Skeletal muscle cell (primary cell): ENCODE measurements at regions not wholly inside any gene's neighbourhood (a gene's known extent, or its start where the extent isn't known, plus 50 kb on each side); places are given as distances from the start of the nearest gene placed in this dataset.

Experiments
- DNase-seq: peaks from one replicate; pipeline ENCODE4 v3.0.0-alpha.2; 2010; ENCODE audit warnings: low read depth
- H3K4me3 ChIP-seq: 2 replicates; pipeline ENCODE4 v1.5.1; 2011; ENCODE audit warnings: low read depth, mild to moderate bottlenecking, control low read depth, low read length, moderate library complexity

- DNase-seq, result no peak
- no peak overlapping the region for H3K4me3 ChIP-seq
These were observed 919.9 kb downstream of the TUSC7 start for GRCh38 chr3:117629505-117629904.

DNA sequence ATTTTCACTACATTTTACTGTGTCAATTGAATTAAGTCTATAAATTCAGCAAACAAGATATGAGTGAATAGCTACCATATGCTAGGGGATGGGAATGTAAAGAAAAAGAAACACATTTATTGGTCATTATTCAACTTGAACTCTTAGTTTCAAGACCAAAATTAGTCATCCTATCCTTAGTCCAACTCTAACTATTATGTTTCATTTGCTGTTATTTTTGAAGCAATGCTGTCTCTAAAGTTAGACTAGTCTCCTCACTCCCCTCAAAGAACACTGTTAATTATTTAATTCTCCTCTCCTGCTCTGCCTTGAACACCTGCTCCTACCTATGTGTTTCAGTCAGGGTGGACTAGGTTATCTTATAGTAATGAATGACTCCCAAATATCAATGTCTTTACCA lies 920.9 kb downstream of the TUSC7 start:
- DNase-seq, result no peak
- no peak overlapping the region for H3K4me3 ChIP-seq

DNA sequence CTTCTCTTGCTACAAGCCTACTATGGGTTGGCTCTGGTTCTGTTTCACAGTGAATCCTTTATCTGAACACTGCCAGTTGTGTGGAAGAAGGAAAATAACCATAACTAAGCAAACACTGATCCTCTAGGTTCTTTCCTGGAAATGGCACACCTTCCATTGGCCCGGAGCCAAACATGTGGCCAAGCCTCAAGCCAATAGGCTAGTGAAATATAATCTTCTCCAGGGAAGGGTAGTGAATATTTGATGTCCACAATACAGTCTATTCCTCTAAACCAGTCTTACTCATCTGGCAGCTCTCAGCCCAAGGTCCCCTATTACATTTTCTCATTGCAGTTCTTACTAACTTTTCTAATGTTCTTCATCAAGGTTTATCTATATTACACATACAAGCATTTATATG lies 921.3 kb downstream of the TUSC7 start:
- no peak overlapping the region for H3K4me3 ChIP-seq
- DNase-seq, result no peak

DNA sequence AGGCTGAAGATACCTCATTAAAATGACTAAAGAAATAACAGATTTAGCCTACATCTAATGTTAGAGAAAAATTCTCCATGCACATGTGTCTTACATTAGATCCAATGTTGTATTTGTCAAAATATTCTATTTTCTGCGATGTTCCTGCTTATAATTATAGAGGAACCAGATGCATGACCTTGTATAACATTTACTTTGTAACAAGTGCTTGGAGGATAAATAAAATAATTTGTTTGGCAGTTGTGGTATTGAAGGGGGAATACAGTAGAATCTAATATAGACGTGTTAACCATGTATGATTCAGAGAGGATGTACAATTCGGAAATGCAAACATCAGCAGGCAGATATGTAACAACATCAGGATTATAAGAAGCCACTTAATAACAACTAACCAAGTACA lies 922.2 kb downstream of the TUSC7 start:
- no peak overlapping the region for H3K4me3 ChIP-seq
- no peak for DNase-seq

- no peak for DNase-seq
- H3K4me3 ChIP-seq, result no peak overlapping the region
These were observed 922.6 kb downstream of the TUSC7 start for GRCh38 chr3:117632191-117632590.

DNA sequence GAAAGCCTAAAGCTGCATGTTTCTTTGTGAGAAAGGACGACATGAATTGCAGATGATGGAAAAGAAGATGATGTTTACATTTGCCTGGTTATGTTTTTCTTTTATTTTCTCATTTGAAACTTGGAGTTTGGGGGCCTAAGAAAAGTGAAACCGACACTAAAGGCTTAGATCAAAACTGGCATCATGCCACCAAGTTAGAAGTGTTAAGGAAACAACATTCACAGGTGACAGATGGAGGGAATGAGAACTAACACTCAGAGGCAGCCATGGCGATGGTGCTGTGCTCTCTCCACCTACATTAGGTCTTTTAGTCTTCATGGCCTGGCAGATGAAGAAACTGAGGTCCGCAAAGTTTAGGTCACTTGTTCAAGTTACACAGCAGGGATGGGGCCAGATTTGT lies 923.6 kb downstream of the TUSC7 start:
- no peak overlapping the region for H3K4me3 ChIP-seq
- DNase-seq, result no peak

DNA sequence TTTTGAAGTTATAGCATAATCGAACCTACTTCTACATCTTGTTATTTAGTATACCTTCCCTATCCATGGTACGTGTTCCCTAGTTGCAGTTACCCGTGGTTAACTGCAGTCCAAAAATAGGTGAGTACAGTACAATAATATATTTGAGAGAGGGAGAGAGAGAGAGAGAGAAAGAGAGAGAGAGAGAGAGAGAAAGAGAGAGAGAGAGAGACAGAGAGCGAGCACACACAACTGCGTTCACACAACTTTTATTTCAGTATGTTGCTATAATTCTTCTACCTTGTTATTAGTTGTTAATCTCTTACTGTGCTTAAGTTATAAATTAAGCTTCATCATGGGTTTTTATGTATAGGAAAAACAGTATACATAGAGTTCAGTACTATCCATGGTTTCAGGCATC lies 928.1 kb downstream of the TUSC7 start:
- H3K4me3 ChIP-seq, result no peak overlapping the region
- DNase-seq, result no peak

DNA sequence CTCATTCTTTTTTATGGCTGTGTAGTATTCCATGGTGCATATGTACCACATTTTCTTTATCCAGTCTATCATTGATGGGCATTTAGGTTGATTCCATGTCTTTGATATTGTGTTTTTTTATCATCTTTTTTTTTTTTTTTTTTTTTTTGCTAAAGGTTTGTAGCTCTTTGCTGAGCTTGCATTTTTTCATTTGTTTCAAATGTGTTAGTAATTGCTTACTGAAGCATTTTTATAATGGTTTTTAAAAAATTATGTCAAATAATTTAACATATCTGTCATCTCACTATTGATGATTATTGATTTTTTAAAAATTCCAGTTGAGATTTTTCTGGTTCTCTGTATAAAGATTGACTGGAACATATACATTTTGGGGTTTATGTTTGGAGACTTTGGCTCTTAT lies 934.6 kb downstream of the TUSC7 start:
- H3K4me3 ChIP-seq, result no peak overlapping the region
- DNase-seq, result no peak

- DNase-seq, result no peak
These were observed 936.1 kb downstream of the TUSC7 start for GRCh38 chr3:117645561-117646242.

DNA sequence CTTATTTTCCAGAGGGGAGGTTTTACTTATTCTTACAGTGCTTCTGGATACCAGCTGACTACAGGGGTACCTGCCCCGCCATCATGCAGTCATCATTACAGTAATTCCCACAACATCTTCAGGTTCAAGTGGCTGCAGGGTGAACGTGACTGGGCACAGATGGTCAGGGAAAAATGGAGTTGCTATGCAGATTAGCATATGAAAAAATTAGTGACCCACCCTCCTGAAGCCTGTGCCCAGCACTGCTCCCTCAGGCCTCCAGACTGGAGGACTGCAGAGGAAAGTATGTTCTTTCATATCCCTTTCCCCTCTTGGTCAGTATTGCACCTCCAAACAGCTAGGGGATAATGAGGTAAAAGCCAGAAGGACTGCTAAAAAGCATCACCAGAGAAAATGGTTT lies 937.9 kb downstream of the TUSC7 start:
- H3K4me3 ChIP-seq, result no peak overlapping the region
- no peak for DNase-seq

More at GRCh38 chr3:117645561-117646242, 936.1 kb downstream of the TUSC7 start:
- H3K4me3 ChIP-seq, result no peak overlapping the region

DNA sequence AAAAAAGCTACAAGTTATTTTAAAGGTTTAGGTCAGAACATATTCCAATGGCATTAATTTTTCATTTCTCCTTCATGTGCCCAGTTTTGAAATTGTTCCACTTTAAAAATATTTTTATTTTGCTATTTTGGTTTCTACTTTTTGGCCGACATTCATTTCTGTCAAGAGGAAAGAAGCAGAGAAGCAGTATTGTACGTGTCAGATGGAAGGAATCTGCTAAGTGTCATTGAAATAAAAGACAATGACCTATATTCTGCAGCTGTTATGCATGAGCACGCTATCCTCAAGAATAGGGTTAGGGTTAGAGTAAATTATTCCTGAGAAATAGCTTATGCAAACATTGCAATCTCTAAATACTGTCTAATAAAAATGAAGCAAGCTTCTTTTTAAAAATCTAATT lies 941.7 kb downstream of the TUSC7 start:
- H3K4me3 ChIP-seq, result no peak overlapping the region
- DNase-seq, result no peak

DNA sequence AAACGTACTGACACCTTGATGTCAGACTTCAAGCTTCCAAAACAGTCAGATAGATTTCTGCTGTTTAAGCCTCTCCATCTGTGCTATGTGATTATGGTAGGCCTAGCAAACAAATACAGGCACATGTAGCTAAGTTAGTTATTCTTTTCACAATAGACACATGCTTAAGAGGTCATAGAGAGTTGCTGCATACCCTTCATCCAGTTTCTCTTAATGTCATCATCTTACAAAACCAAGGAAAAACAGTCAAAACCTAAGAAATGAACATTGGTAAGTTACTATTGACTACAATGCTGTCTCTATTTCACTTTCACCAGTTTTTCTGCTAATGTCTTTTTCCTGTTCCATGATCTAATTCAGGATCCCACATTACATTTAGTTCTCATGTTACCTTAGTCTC lies 946.8 kb downstream of the TUSC7 start:
- no peak for DNase-seq
- H3K4me3 ChIP-seq, result no peak overlapping the region

DNA sequence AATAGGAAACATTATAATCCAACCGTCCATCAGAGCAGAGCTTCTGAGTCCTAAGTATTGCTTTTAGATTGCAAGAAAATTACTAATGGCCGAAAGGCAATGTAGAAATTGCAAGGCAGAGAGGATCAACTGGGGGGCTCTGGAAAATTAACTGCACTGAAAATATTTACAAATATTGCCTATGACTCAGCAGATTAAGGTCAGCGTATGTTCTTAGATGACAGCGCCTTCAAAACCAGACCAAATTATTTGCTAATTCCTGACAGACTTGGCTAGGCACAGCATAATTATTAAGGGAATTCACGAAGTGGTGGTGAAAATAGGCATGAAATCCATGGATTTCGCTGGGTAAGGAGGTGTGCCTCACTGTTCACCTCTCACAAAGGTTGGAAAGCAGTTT lies 947.7 kb downstream of the TUSC7 start:
- no peak for DNase-seq
- H3K4me3 ChIP-seq, result no peak overlapping the region

DNA sequence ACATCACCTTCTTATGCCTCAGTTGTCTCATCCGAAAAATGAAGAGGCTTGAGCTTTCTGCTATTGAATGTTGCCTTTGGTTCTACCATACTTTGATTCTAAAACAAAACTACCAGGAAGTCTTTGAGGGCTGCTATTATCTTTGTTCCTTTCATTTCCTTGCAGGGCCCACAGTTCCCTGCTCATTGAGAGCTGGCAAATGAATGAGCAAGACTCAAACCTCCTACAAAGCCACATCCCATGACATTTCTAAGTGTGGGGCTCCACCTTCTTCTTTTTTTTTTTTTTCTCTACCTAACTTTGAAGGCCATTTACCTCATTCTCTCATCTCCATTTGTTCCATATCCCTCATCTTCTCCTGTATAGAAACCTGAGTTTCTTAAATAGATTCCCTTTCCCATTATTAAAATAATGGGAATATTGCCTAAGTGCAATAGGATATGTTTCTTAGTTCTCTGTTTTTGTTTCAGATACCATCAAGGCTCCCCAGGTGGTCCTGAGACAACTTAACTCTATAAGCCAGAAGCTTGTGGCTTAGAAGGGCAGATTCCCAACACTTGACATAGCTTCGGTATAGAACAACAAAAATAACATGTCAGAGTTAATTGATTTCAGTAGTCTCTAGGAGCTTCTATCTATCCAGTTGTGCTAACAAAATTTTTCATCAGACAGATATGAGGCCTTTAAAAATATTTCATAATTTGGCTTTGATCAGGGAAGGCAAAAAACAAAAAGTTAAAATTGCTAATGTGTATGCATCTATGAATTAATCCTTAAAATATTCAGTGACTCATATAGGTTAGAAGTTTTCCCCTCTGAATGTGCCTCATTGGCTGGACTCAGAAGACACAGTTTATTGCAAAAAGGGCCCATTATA lies 951.6 kb downstream of the TUSC7 start:
- H3K4me3 ChIP-seq, result no peak overlapping the region
- DNase-seq, result peak; percentile 39

- H3K4me3 ChIP-seq, result no peak overlapping the region
- no peak for DNase-seq
These were observed 952.2 kb downstream of the TUSC7 start for GRCh38 chr3:117661818-117662095.

DNA sequence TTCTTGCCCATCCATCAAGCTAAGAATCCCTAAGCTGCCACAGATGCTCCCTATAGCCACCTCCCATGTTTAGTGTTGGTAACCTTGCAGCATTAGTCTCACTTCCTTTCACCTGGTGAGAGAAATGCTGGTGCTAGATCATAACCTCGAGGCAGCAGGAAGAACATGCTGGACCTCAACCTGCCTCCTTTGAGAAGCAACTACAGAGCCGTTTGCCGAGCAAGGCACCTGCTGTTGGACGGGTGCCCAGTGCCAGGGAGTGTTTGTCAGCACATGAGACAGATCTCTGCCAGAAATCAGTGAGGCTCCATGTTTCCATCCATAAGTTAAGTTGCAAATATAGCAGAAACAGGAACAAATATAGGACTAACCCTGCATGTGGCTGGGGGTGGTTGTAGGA lies 955.7 kb downstream of the TUSC7 start:
- no peak for DNase-seq
- H3K4me3 ChIP-seq, result no peak overlapping the region

DNA sequence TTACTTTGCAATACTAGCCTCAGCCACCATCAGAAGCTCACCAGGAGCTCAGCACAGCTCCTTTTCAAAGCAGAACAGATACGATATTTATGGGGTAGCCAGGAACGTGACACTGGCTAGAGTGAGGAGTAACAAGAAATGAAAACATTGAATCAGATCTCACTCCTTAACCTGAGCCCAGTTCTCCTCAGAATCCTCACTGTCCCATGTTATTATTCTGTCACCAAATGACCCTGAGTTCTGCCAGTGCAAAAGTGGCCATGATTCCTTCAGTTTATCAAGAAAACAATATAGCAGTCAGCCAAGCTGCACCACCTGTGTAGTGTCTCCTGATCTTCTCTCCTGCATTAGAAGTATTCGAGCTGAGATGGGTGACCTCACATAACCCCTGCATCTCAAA lies 956.7 kb downstream of the TUSC7 start:
- no peak for DNase-seq
- no peak overlapping the region for H3K4me3 ChIP-seq

GRCh38 chr3:117666812-117667211 lies 957.2 kb downstream of the TUSC7 start:
- no peak overlapping the region for H3K4me3 ChIP-seq
- no peak for DNase-seq

GRCh38 chr3:117669774-117670173 lies 960.2 kb downstream of the TUSC7 start:
- H3K4me3 ChIP-seq, result no peak overlapping the region
- DNase-seq, result no peak

GRCh38 chr3:117671722-117672318 lies 962.2 kb downstream of the TUSC7 start:
- no peak overlapping the region for H3K4me3 ChIP-seq
- no peak for DNase-seq

DNA sequence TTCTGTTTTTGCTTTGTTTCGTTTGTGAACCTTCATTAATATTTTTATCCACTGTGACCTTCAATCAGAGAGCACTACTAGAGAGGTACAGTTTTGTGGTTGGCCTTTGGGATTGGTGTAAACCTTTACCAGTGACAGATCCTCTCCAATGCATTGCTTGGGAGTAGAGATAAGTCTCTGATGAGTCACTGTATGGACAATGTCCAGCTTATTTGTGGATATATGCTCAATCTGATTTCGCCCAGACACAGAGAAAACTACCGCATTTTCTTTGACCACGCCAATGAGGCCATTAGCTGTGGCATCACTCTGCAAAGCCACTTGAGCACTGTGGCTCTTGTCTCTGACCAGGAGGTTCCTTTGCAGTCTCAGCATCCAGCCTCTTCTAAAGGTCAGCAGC lies 964.7 kb downstream of the TUSC7 start:
- DNase-seq, result no peak
- no peak overlapping the region for H3K4me3 ChIP-seq
